Fibroblast of lung (primary cell): ENCODE measurements at regions not wholly inside any gene's neighbourhood (a gene's known extent, or its start where the extent isn't known, plus 50 kb on each side); places are given as distances from the start of the nearest gene placed in this dataset.

Source experiments
- DNase-seq, 2 donors: peaks; one replicate each; pipeline versions ENCODE4 v3.0.0 to v3.0.0-alpha.2; 2010; ENCODE audit warnings: low read depth in 2 of 2
- H2AFZ ChIP-seq: 2 replicates; pipeline ENCODE4 v1.5.1; 2012; ENCODE audit warnings: low read length, control low read depth, inconsistent platforms
- H3K27ac ChIP-seq: 2 replicates; pipeline ENCODE4 v1.5.1; 2011; ENCODE audit warnings: low read length, control low read depth; ENCODE audit not compliant: insufficient read depth
- H3K27me3 ChIP-seq: 2 replicates; pipeline ENCODE4 v1.5.1; 2011; ENCODE audit warnings: mild to moderate bottlenecking, low read length; ENCODE audit not compliant: control insufficient read depth, insufficient read depth
- H3K36me3 ChIP-seq: 2 replicates; pipeline ENCODE4 v1.5.1; 2011; ENCODE audit warnings: low read length; ENCODE audit not compliant: control insufficient read depth, insufficient read depth
- H3K4me1 ChIP-seq: 2 replicates; pipeline ENCODE4 v1.5.1; 2011; ENCODE audit warnings: low read length; ENCODE audit not compliant: control insufficient read depth, insufficient read depth; ENCODE audit errors: extremely low read depth
- H3K4me2 ChIP-seq: 2 replicates; pipeline ENCODE4 v1.5.1; 2011; ENCODE audit warnings: low read length, control low read depth; ENCODE audit not compliant: insufficient read depth; ENCODE audit errors: extremely low read depth
- H3K4me3 ChIP-seq, 4 experiments: fragments of 200-600 bp in 1 of 4; sonication (generic) in 1 of 4; replicated peaks in 1 of 4; 2 replicates each; pipeline ENCODE4 v1.5.1; 2011 to 2016; ENCODE audit warnings: low read length in 4 of 4, low read depth in 3 of 4, mild to moderate bottlenecking in 3 of 4, control low read depth in 2 of 4, inconsistent platforms in 1 of 4, mixed read lengths in 1 of 4; ENCODE audit not compliant: insufficient read depth in 1 of 4; ENCODE audit errors: control extremely low read depth in 1 of 4
- H3K79me2 ChIP-seq: 2 replicates; pipeline ENCODE4 v1.5.1; 2012; ENCODE audit warnings: mild to moderate bottlenecking, low read length, inconsistent platforms; ENCODE audit not compliant: control insufficient read depth, insufficient read depth
- H3K9ac ChIP-seq: 2 replicates; pipeline ENCODE4 v1.5.1; 2011; ENCODE audit warnings: mild to moderate bottlenecking, low read length, control low read depth; ENCODE audit not compliant: insufficient read depth
- H3K9me3 ChIP-seq: 2 replicates; pipeline ENCODE4 v1.5.1; 2012; ENCODE audit warnings: low read depth, low read length; ENCODE audit not compliant: control insufficient read depth, insufficient read depth
- H4K20me1 ChIP-seq: 2 replicates; pipeline ENCODE4 v1.5.1; 2011; ENCODE audit warnings: low read length; ENCODE audit not compliant: control insufficient read depth, insufficient read depth; ENCODE audit errors: extremely low read depth
- EZH2 ChIP-seq: IDR thresholded peaks from 2 replicates; pipeline ENCODE4 v1.5.1; 2012; ENCODE audit warnings: low read length, control low read depth, mild to moderate bottlenecking; ENCODE audit errors: missing control alignments
- TF ChIP-seq, protein P1 (sequence below), 2 donors: IDR thresholded peaks in 1 of 2; conservative IDR thresholded peaks in 1 of 2; 1 replicate in 1 of 2; 2 replicates in 1 of 2; pipeline ENCODE4 v1.5.1; 2011 to 2012; ENCODE audit warnings: low read length in 2 of 2, control low read depth in 1 of 2, inconsistent platforms in 1 of 2, low read depth in 1 of 2, mild to moderate bottlenecking in 1 of 2

GRCh38 chr7:17674943-17675608, 265.2 kb downstream of the SNX13 start:
- Histone ChIP-seq H3K27ac (no peak overlapping the region), H3K9ac (no peak overlapping the region), H3K4me1 (peaks cover 6% of the 10 kb centered on the region), H2AFZ (no peak overlapping the region), H3K9me3 (no peaks in the 10 kb centered on the region), H3K27me3 (no peaks in the 10 kb centered on the region), H3K79me2 (no peaks in the 10 kb centered on the region), H4K20me1 (no peaks in the 10 kb centered on the region), H3K4me2 (no peak overlapping the region), H3K36me3 (no peaks in the 10 kb centered on the region), H3K4me3 (no peak overlapping the region)
- TF ChIP-seq, protein P1, sequence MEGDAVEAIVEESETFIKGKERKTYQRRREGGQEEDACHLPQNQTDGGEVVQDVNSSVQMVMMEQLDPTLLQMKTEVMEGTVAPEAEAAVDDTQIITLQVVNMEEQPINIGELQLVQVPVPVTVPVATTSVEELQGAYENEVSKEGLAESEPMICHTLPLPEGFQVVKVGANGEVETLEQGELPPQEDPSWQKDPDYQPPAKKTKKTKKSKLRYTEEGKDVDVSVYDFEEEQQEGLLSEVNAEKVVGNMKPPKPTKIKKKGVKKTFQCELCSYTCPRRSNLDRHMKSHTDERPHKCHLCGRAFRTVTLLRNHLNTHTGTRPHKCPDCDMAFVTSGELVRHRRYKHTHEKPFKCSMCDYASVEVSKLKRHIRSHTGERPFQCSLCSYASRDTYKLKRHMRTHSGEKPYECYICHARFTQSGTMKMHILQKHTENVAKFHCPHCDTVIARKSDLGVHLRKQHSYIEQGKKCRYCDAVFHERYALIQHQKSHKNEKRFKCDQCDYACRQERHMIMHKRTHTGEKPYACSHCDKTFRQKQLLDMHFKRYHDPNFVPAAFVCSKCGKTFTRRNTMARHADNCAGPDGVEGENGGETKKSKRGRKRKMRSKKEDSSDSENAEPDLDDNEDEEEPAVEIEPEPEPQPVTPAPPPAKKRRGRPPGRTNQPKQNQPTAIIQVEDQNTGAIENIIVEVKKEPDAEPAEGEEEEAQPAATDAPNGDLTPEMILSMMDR (conservative IDR thresholded peaks at IDR 0.05 in 1 of 2, IDR thresholded peaks at IDR 0.05 in 1 of 2; ENCODE audit: low read depth in 1 of 2, low read length in 2 of 2): no peak
- no peak for DNase-seq

- DNase-seq: peak; percentile 75 to 81
- Histone ChIP-seq H3K9ac (no peak overlapping the region), H3K27ac (no peak overlapping the region), H3K36me3 (no peaks in the 10 kb centered on the region), H3K4me1 (peaks cover 14% of the 10 kb centered on the region), H3K79me2 (no peaks in the 10 kb centered on the region), H2AFZ (no peak overlapping the region), H3K4me3 (no peak overlapping the region), H4K20me1 (no peaks in the 10 kb centered on the region), H3K9me3 (no peaks in the 10 kb centered on the region), H3K27me3 (no peaks in the 10 kb centered on the region), H3K4me2 (no peak overlapping the region)
- TF ChIP-seq, protein P1 (conservative IDR thresholded peaks at IDR 0.05 in 1 of 2, IDR thresholded peaks at IDR 0.05 in 1 of 2; ENCODE audit: low read depth in 1 of 2, low read length in 2 of 2): no peak
- no peak for TF ChIP-seq EZH2
Measured at GRCh38 chr7:17677408-17677807, 262.9 kb downstream of the SNX13 start.

DNA sequence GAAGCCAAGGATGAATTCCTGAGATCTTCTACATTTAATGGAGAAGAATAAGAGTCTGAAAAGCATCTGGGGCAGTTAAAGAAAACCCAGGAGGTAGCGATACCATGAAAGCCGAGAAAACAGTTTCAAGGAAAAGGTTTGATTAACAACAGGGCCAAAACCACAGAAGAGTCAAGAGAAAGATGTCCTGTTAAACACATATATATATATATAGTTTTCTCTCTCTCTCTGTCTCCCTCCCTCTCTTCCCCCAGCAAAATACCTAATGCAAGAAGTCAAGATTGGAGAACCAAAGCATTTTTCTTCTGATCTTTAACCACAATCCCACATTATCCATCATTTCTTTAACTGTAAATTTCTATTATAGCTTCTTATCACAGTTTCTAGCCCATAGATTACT, 261.4 kb downstream of the SNX13 start:
- no peak overlapping the region for H3K4me2 ChIP-seq

More for the DNA sequence above, 261.4 kb downstream of the SNX13 start:
- no peak overlapping the region for H3K4me3 ChIP-seq
- no peak overlapping the region for H3K9ac ChIP-seq
- no peaks in the 10 kb centered on the region for H4K20me1 ChIP-seq
- TF ChIP-seq EZH2: no peak
- TF ChIP-seq, protein P1 (conservative IDR thresholded peaks at IDR 0.05 in 1 of 2, IDR thresholded peaks at IDR 0.05 in 1 of 2; ENCODE audit: low read depth in 1 of 2, low read length in 2 of 2): no peak
- no peaks in the 10 kb centered on the region for H3K9me3 ChIP-seq
- no peaks in the 10 kb centered on the region for H3K36me3 ChIP-seq
- H3K4me1 ChIP-seq: peaks cover 14% of the 10 kb centered on the region
- no peaks in the 10 kb centered on the region for H3K27me3 ChIP-seq
- no peak overlapping the region for H2AFZ ChIP-seq
- H3K79me2 ChIP-seq: no peaks in the 10 kb centered on the region
- peak in 1 of 2 donors; percentile 48 for DNase-seq
- H3K27ac ChIP-seq: no peak overlapping the region
